ENCODE measurements at regions not wholly inside any gene's neighbourhood (a gene's known extent, or its start where the extent isn't known, plus 50 kb on each side); places are given as distances from the start of the nearest gene placed in this dataset.
"Not testable (repeated sequence)": the region's sequence is repeated elsewhere in the genome, so short reads cannot be mapped to it uniquely, and the experiment has no call there.

GRCh38 chr3:75440986-75441385 is 223.1 kb upstream of the FRG2C start:
- not testable (repeated sequence) for TF ChIP-seq FOXP4 (CRISPR knock-in tag; IDR thresholded peaks at IDR 0.05); ATF3 (CRISPR knock-in tag; conservative IDR thresholded peaks at IDR 0.05); CTCF (IDR thresholded peaks at IDR 0.05); NFYB (CRISPR knock-in tag; conservative IDR thresholded peaks at IDR 0.05; ENCODE audit: low read depth); ATF1 (CRISPR knock-in tag; IDR thresholded peaks at IDR 0.05); MAX (CRISPR knock-in tag; IDR thresholded peaks at IDR 0.05); ZNF281 (CRISPR knock-in tag; IDR thresholded peaks at IDR 0.05); JUN (CRISPR knock-in tag; IDR thresholded peaks at IDR 0.05); ERG (CRISPR knock-in tag; IDR thresholded peaks at IDR 0.05); ZNF138 (CRISPR knock-in tag; conservative IDR thresholded peaks at IDR 0.05); TCF7 (CRISPR knock-in tag; IDR thresholded peaks at IDR 0.05; ENCODE audit: low read depth); TP53 (CRISPR knock-in tag; IDR thresholded peaks at IDR 0.05); ATF6 (CRISPR knock-in tag; IDR thresholded peaks at IDR 0.05)

All from WTC11 (cell line).